Glutamatergic neuron (in vitro differentiated cells): ENCODE measurements at regions not wholly inside any gene's neighbourhood (a gene's known extent, or its start where the extent isn't known, plus 50 kb on each side); places are given as distances from the start of the nearest gene placed in this dataset.

Experiments
- DNase-seq: peaks from one replicate; pipeline ENCODE4 v3.0.0; 2022
- H3K27ac Mint-ChIP-seq: one replicate; pipeline ENCODE4 v1.8.0; 2020; ENCODE audit warnings: mild to moderate bottlenecking, mixed read lengths, inconsistent platforms; ENCODE audit not compliant: unreplicated experiment
- H3K27me3 Mint-ChIP-seq: one replicate; pipeline ENCODE4 v1.8.0; 2020; ENCODE audit warnings: mild to moderate bottlenecking, moderate library complexity, mixed read lengths, inconsistent platforms; ENCODE audit not compliant: unreplicated experiment
- H3K36me3 Mint-ChIP-seq: one replicate; pipeline ENCODE4 v1.8.0; 2020; ENCODE audit warnings: mild to moderate bottlenecking, mixed read lengths, inconsistent platforms; ENCODE audit not compliant: unreplicated experiment
- H3K4me1 Mint-ChIP-seq: one replicate; pipeline ENCODE4 v1.8.0; 2020; ENCODE audit warnings: mild to moderate bottlenecking, low read depth, mixed read lengths, inconsistent platforms; ENCODE audit not compliant: unreplicated experiment
- H3K4me3 Mint-ChIP-seq: one replicate; pipeline ENCODE4 v1.8.0; 2020; ENCODE audit warnings: mild to moderate bottlenecking, mixed read lengths, inconsistent platforms; ENCODE audit not compliant: unreplicated experiment
- H3K9me3 Mint-ChIP-seq: one replicate; pipeline ENCODE4 v1.8.0; 2020; ENCODE audit warnings: mild to moderate bottlenecking, moderate library complexity, mixed read lengths, inconsistent platforms; ENCODE audit not compliant: unreplicated experiment
- TF ChIP-seq, protein P1 (sequence below): fragments of 200-600 bp; sonication (generic); IDR thresholded peaks from one replicate; pipeline ENCODE4 v1.5.0; 2021; ENCODE audit not compliant: partially characterized antibody, unreplicated experiment

DNA sequence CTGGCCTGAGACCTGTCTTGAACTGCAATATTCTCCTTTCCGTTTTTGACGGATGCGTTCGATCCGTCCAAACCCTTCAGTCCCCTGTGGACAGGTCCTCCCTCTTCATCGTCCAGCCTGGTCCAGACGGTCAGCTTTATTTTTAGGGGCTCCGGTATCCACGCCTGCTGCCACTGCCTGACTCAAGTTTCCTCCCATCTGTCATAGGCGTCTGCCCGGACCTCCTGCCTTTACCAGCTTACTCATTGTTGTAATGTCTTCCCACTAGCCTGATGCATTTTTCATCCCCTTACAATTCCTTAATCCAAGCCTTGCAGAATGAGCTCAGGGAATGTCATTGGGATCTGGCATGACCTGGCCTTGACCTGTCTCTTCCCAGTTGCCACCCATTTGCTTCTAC is 145.8 kb downstream of the TENT4A start:
- DNase-seq: peak; percentile 32
- TF ChIP-seq, protein P1, sequence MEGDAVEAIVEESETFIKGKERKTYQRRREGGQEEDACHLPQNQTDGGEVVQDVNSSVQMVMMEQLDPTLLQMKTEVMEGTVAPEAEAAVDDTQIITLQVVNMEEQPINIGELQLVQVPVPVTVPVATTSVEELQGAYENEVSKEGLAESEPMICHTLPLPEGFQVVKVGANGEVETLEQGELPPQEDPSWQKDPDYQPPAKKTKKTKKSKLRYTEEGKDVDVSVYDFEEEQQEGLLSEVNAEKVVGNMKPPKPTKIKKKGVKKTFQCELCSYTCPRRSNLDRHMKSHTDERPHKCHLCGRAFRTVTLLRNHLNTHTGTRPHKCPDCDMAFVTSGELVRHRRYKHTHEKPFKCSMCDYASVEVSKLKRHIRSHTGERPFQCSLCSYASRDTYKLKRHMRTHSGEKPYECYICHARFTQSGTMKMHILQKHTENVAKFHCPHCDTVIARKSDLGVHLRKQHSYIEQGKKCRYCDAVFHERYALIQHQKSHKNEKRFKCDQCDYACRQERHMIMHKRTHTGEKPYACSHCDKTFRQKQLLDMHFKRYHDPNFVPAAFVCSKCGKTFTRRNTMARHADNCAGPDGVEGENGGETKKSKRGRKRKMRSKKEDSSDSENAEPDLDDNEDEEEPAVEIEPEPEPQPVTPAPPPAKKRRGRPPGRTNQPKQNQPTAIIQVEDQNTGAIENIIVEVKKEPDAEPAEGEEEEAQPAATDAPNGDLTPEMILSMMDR: no peak
- Mint-ChIP-seq H3K9me3 (peaks cover 15% of the 10 kb centered on the region), H3K36me3 (peaks cover 24% of the 10 kb centered on the region), H3K27ac (peak overlapping the region; percentile 93), H3K4me1 (peaks cover 30% of the 10 kb centered on the region), H3K27me3 (peaks cover 15% of the 10 kb centered on the region), H3K4me3 (peak overlapping the region; percentile 59)

DNA sequence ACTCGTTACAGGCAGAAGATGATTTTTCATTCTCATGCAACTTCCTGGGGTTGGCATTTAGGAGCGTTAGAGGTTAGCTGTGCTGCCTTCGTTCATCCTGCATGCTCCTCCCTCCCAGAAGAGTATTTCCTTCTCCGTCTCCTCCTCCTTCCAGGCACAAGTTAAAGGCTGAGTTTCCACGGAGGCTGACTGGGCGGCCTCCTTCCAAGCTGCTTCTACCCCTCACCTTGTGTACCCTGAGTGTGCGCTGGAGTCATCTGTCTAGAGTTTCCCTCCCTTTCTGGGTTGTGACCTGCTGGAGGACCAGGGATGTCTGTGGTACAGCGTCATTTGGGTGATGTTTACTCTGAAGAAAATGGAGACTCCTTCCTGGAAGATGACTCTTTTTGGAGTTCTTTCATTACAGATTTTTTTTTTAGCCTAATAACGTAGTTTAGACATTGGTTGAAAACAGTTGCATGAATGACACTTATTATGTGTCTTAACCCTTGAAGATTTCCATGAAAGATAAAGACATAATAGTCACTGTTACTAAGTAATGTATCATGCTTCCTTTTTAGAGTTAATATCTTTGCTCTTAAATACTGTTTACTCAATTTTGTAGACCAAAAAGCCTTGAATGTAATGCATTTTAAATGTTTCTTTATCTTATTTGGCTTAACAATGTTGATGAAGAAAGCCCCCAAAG is 146.9 kb downstream of the TENT4A start:
- H3K36me3 Mint-ChIP-seq: peaks cover 23% of the 10 kb centered on the region
- H3K4me3 Mint-ChIP-seq: no peak overlapping the region
- H3K27me3 Mint-ChIP-seq: peaks cover 15% of the 10 kb centered on the region
- DNase-seq: no peak
- TF ChIP-seq, protein P1: no peak
- H3K27ac Mint-ChIP-seq: peak overlapping the region; percentile 59
- peaks cover 13% of the 10 kb centered on the region for H3K9me3 Mint-ChIP-seq
- peaks cover 30% of the 10 kb centered on the region for H3K4me1 Mint-ChIP-seq

DNA sequence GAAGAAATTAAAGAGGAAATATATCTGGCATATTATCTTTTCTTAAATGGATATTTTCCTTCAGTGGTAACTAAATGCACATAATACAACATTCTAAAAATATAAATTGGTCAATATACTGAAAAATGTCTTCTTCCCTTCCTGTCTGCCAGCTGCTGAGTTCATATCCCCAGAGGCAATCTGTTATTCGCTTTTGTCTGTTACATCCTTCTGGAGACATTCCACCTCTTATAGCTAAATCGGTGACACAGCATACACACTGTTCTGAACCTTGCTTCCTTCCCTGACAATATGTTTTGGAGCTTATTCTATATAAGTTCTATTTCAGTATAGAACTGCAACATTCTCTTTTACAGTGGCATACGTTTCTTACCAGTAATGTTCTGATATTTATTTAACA is 147.8 kb downstream of the TENT4A start:
- H3K4me1 Mint-ChIP-seq: peaks cover 30% of the 10 kb centered on the region
- peaks cover 19% of the 10 kb centered on the region for H3K36me3 Mint-ChIP-seq
- TF ChIP-seq, protein P1: no peak
- no peak for DNase-seq
- H3K4me3 Mint-ChIP-seq: no peak overlapping the region
- no peak overlapping the region for H3K27ac Mint-ChIP-seq
- peaks cover 10% of the 10 kb centered on the region for H3K9me3 Mint-ChIP-seq
- H3K27me3 Mint-ChIP-seq: peaks cover 15% of the 10 kb centered on the region

DNA sequence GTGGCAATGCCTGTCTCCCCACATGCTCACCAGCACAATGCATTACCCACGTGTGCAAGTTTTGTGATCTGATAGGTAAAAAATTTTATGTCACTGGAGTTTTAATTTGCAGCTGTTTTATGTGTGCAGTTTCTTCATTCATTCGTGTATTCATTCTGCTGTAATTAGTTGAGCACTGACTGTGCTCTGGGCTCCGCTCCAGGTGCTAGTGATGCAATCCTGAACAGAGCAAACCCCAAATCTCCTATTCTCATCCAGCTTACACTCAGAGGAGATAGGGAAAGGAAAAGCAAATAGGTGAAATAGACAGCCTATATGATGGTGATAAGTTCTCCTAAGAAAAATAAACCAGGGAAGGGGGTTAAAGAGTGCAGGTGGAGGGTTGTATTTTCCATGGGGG is 148.4 kb downstream of the TENT4A start:
- Mint-ChIP-seq H3K4me1 (peaks cover 26% of the 10 kb centered on the region), H3K27me3 (peaks cover 16% of the 10 kb centered on the region), H3K4me3 (no peak overlapping the region), H3K36me3 (peaks cover 14% of the 10 kb centered on the region), H3K9me3 (peaks cover 8% of the 10 kb centered on the region), H3K27ac (peak overlapping the region; percentile 34)
- no peak for DNase-seq
- TF ChIP-seq, protein P1: no peak

DNA sequence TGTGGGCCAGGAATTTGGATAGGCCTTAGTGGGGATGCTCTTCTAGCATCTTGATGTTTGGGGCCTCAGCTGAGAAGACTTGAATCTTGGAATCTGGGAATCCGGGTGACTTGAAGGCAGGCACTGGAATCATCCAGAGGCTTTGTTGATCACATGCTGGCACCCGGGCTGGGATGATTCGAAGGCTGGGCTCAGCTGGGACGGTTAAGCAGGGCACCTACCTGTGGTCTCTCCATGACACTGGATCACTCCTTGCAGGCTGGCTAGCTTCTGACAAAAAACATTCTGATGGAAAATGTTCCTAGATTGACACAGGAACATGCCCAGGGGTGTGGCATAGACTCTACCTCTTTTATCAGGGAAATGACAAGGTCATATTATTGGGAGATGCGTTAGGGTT is 149.1 kb downstream of the TENT4A start:
- peaks cover 14% of the 10 kb centered on the region for H3K36me3 Mint-ChIP-seq
- DNase-seq: no peak
- TF ChIP-seq, protein P1: no peak
- peaks cover 8% of the 10 kb centered on the region for H3K9me3 Mint-ChIP-seq
- H3K4me3 Mint-ChIP-seq: no peak overlapping the region
- H3K27ac Mint-ChIP-seq: no peak overlapping the region
- peaks cover 14% of the 10 kb centered on the region for H3K27me3 Mint-ChIP-seq
- peaks cover 24% of the 10 kb centered on the region for H3K4me1 Mint-ChIP-seq
